ENCODE measurements at regions not wholly inside any gene's neighbourhood (a gene's known extent, or its start where the extent isn't known, plus 50 kb on each side); places are given as distances from the start of the nearest gene placed in this dataset.

GRCh38 chr9:89795538-89796195, 190.9 kb downstream of the GADD45G start:
- TF ChIP-seq RFX5 (IDR thresholded peaks at IDR 0.05; ENCODE audit: borderline replicate concordance, low read depth, low read length) (no peak), TEAD4 (IDR thresholded peaks at IDR 0.05; ENCODE audit: low read depth, low read length) (no peak), CTCF (IDR thresholded peaks at IDR 0.05; ENCODE audit: control extremely low read depth in 1 of 3, insufficient read depth in 1 of 3, low read depth in 1 of 3, low read length in 3 of 3) (no peak), RAD21 (IDR thresholded peaks at IDR 0.05 in 1 of 2, conservative IDR thresholded peaks at IDR 0.05 in 1 of 2; ENCODE audit: low read depth in 2 of 2, low read length in 2 of 2) (no peak)
- TF ChIP-seq, protein P1, sequence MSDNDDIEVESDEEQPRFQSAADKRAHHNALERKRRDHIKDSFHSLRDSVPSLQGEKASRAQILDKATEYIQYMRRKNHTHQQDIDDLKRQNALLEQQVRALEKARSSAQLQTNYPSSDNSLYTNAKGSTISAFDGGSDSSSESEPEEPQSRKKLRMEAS (IDR thresholded peaks at IDR 0.05) = no peak

Data from H1 (cell line).